Omental fat pad (tissue), 3 donors: ENCODE measurements at regions not wholly inside any gene's neighbourhood (a gene's known extent, or its start where the extent isn't known, plus 50 kb on each side); places are given as distances from the start of the nearest gene placed in this dataset.
"Not testable (repeated sequence)": the region's sequence is repeated elsewhere in the genome, so short reads cannot be mapped to it uniquely, and the experiment has no call there.

Experiments
- ATAC-seq: fragments of 150-250 bp; one replicate; pipeline ENCODE4 v1.9.1; 2016; ENCODE audit warnings: mild to moderate bottlenecking, moderate library complexity; ENCODE audit not compliant: low FRiP score
- DNase-seq: peaks from one replicate; pipeline ENCODE4 v3.0.0-alpha.2; 2019; ENCODE audit warnings: low spot score
- CTCF ChIP-seq, 3 donors: fragments of 450-650 bp; IDR thresholded peaks; one replicate each; pipeline ENCODE4 v1.5.1; 2016 to 2017; ENCODE audit warnings: antibody characterized with exemption in 3 of 3, mild to moderate bottlenecking in 3 of 3, moderate library complexity in 2 of 3

- ATAC-seq: no peak
- DNase-seq: no peak
- TF ChIP-seq CTCF (IDR thresholded peaks at IDR 0.05): no peak
These were observed 848.7 kb upstream of the MIR17HG start for GRCh38 chr13:90498816-90499215.

DNA sequence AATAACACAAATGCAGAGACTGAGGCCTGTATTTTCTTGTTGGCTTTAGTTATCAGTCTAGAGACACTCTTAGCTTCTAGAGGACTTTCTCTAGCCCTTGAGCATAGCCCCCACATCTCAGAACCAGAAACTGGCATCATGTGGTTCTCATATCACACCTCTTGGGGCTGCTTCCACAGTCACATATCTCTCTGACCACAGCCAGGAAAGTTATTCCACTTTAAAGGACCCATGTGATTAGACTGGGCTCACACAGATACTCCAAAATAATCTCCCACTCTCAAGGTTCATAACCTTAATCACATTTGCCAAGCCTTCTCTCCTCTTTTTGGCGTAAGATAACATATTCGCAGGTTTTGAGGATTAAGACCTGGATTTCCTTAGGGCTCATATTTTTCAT, 846.9 kb upstream of the MIR17HG start:
- no peak for ATAC-seq
- DNase-seq: no peak
- TF ChIP-seq CTCF (IDR thresholded peaks at IDR 0.05): no peak

DNA sequence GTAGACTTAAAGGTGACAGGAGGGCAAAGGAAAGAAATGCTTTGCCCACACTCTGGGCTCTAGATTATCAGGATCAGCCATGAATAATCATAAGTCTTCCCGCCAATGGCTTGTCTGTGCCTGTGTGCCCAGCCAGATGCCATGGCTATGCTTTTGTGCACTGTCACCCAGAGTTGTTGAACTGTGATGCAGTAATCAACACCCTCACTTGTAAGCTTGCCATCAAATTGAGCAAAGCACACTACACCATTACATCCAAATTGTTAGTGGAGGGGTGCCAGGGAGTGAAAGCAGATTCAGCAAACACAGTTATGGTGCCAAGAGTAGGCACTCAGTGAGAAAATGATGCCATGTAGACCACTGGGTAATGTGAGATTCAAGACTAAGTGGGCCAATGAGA, 845.3 kb upstream of the MIR17HG start:
- ATAC-seq: peak; percentile 28
- no peak for TF ChIP-seq CTCF (IDR thresholded peaks at IDR 0.05)
- no peak for DNase-seq

DNA sequence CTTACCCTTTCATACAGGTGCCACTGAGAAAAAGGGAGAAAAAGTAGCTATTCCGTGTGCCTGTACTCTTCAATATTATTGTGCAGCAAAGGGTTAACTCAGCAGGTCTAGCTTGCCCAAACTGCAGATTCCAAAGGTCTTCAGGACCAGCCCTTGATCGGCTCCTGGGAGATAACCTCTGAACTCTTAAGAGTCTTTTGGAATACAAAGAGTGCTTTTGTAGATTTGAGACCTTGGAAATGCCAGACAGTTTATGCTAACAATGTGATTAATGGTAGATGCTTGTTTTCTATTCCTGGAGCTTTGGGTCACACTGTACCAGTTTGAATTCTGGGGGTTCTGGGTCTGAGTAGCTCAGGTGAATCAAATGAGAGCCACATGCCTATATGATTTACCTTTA, 844.7 kb upstream of the MIR17HG start:
- DNase-seq: no peak
- TF ChIP-seq CTCF (IDR thresholded peaks at IDR 0.05): no peak
- no peak for ATAC-seq

- TF ChIP-seq CTCF (IDR thresholded peaks at IDR 0.05): no peak
- ATAC-seq (no peak), DNase-seq (no peak)
These were observed 837.2 kb upstream of the MIR17HG start for GRCh38 chr13:90510319-90510718.

DNA sequence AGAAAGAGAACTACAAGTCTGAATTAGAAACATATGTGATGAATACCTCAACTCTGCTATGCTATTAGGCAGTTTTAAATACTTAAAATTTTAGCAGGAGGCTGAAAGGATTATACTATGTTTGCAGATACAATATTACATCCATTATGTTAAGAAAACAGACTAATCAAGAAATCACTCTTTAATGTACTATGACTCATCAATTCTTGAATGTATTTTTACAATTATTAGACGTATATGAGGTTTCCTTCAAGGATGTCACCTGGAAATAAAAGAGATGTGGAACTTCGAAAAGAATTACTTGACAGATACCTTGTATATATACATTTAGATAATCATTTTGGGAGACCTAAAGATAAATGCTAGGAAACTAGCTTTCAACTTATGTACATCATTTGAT, 835.6 kb upstream of the MIR17HG start:
- TF ChIP-seq CTCF (IDR thresholded peaks at IDR 0.05): no peak
- ATAC-seq (no peak), DNase-seq (no peak)

DNA sequence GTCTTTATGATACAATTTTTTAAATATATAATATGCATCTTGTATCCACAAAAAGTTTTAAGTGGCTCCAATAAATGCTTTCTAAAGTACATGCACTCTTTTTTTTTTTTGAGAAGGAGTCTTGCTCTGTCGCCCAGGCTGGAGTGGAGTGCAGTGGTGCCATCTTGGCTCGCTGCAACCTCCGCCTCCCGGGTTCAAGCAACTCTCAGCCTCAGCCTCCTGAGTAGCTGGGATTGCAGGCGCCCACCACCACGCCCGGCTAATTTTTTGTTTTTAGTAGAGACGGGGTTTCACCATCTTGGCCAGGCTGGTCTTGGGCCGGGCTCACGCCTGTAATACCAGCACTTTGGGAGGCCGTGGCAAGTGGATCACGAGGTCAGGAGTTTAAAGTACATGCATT, 832.8 kb upstream of the MIR17HG start:
- not testable (repeated sequence) for DNase-seq, ATAC-seq

DNA sequence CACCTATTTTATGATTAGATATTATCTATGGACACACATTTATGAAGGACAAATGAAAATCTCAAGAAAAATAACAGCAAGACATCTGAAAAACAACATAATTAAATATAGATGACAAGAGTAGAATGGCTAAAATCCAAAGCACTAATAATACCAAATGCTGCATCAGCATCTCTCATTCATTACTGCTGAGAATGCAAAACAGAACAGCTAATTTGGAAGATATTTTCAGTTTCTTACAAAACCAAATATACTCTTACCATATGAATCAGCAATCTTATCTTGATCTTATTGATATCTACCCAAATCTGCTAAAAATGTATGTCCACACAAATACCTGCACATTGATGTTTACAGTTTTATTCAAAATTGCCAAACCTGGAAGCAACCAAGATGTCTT, 829.1 kb upstream of the MIR17HG start:
- DNase-seq: no peak
- no peak for ATAC-seq

More for the DNA sequence above, 829.1 kb upstream of the MIR17HG start:
- no peak for TF ChIP-seq CTCF (IDR thresholded peaks at IDR 0.05)
